H1 (cell line): ENCODE measurements at regions not wholly inside any gene's neighbourhood (a gene's known extent, or its start where the extent isn't known, plus 50 kb on each side); places are given as distances from the start of the nearest gene placed in this dataset.

Experiments
- CTCF ChIA-PET: fragments of 300-600 bp; sonication (Branson Sonifier 250); formaldehyde crosslinking; loops from one replicate; lab custom pipeline; 2021; ENCODE audit not compliant: partially characterized antibody; lab: Charles Lee
- POLR2A ChIA-PET: fragments of 300-600 bp; sonication (Branson Sonifier 250); formaldehyde crosslinking; loops from one replicate; lab custom pipeline; 2021; ENCODE audit warnings: inconsistent platforms; ENCODE audit not compliant: partially characterized antibody; lab: Charles Lee
- DNase-seq, 2 experiments: peaks; one replicate each; pipeline versions ENCODE4 v3.0.0 to v3.0.0-alpha.2; 2010 to 2022; ENCODE audit warnings: low spot score in 2 of 2, low read depth in 1 of 2, mixed read lengths in 1 of 2
- FAIRE-seq: peaks from 2 replicates; lab custom pipeline; 2011; peaks lifted over from hg19 to GRCh38; lab: Jason Lieb, UNC
- H2AFZ ChIP-seq: 2 replicates; pipeline ENCODE4 v1.8.1; 2012; ENCODE audit warnings: low read length, inconsistent platforms
- H2AK5ac ChIP-seq: 2 replicates; pipeline ENCODE4 v1.6.1; 2013; ENCODE audit warnings: low read depth, low read length
- H2BK120ac ChIP-seq: replicated peaks from 2 replicates; pipeline ENCODE3; 2013; ENCODE audit warnings: low read depth, low read length, inconsistent platforms
- H2BK12ac ChIP-seq: 2 replicates; pipeline ENCODE4 v1.6.1; 2013; ENCODE audit warnings: low read depth, low read length
- H2BK15ac ChIP-seq: 2 replicates; pipeline ENCODE4 v1.6.1; 2013; ENCODE audit warnings: low read length
- H2BK20ac ChIP-seq: 2 replicates; pipeline ENCODE4 v1.6.1; 2013; ENCODE audit warnings: low read length
- H2BK5ac ChIP-seq: 2 replicates; pipeline ENCODE4 v1.6.1; 2013; ENCODE audit warnings: low read depth, low read length
- H3K14ac ChIP-seq: 2 replicates; pipeline ENCODE4 v1.6.1; 2013; ENCODE audit warnings: inconsistent platforms; ENCODE audit not compliant: insufficient read length
- H3K18ac ChIP-seq: 2 replicates; pipeline ENCODE4 v1.6.1; 2013; ENCODE audit warnings: low read length; ENCODE audit errors: extremely low read depth
- H3K23ac ChIP-seq: 2 replicates; pipeline ENCODE4 v1.6.1; 2013; ENCODE audit warnings: inconsistent platforms; ENCODE audit not compliant: insufficient read length
- H3K23me2 ChIP-seq: 2 replicates; pipeline ENCODE4 v1.6.1; 2013; ENCODE audit warnings: low read depth, low read length
- H3K27ac ChIP-seq: 2 replicates; pipeline ENCODE4 v1.6.1; 2011; ENCODE audit warnings: low read depth, low read length, inconsistent platforms
- H3K27me3 ChIP-seq, 4 experiments: replicated peaks in 1 of 4; 1 replicate in 1 of 4; 2 replicates in 3 of 4; pipeline versions ENCODE4 v1.6.1 to v1.8.1; 2011 to 2013; ENCODE audit warnings: low read length in 3 of 4, mild to moderate bottlenecking in 3 of 4, inconsistent platforms in 2 of 4, mixed read lengths in 2 of 4, moderate library complexity in 1 of 4; ENCODE audit not compliant: control insufficient read depth in 3 of 4, insufficient read depth in 3 of 4; ENCODE audit errors: extremely low read depth in 1 of 4
- H3K36me3 ChIP-seq, 4 experiments: 2 replicates each; pipeline versions ENCODE4 v1.6.1 to v1.8.1; 2011 to 2013; ENCODE audit warnings: mild to moderate bottlenecking in 4 of 4, low read length in 3 of 4, moderate library complexity in 2 of 4, control low read depth in 1 of 4, inconsistent platforms in 1 of 4; ENCODE audit not compliant: insufficient read depth in 4 of 4, control insufficient read depth in 2 of 4
- H3K4ac ChIP-seq: replicated peaks from 2 replicates; pipeline ENCODE3; 2013; ENCODE audit warnings: low read length, low read depth, mixed read lengths, inconsistent platforms; ENCODE audit not compliant: insufficient read length
- H3K4me1 ChIP-seq, 4 experiments: replicated peaks in 1 of 4; 1 replicate in 1 of 4; 2 replicates in 3 of 4; pipeline versions ENCODE4 v1.6.1 to v1.8.1; 2011 to 2013; ENCODE audit warnings: low read length in 3 of 4, inconsistent platforms in 2 of 4, mixed read lengths in 1 of 4; ENCODE audit not compliant: insufficient read depth in 4 of 4, control insufficient read depth in 3 of 4
- H3K4me2 ChIP-seq, 2 experiments: 2 replicates each; pipeline versions ENCODE4 v1.6.1 to v1.8.1; 2011 to 2013; ENCODE audit warnings: low read depth in 2 of 2, low read length in 2 of 2, control low read depth in 1 of 2, inconsistent platforms in 1 of 2, mild to moderate bottlenecking in 1 of 2; ENCODE audit not compliant: insufficient read depth in 1 of 2
- H3K4me3 ChIP-seq, 4 experiments: fragments of 200-600, 300-600 bp in 1 of 4; sonication (generic), shearing (Covaris generic), sonication (Bioruptor Twin) in 1 of 4; 2 replicates each; pipeline versions ENCODE4 v1.5.1 to v1.8.1; 2011 to 2016; ENCODE audit warnings: low read length in 4 of 4, low read depth in 3 of 4, control low read depth in 2 of 4, inconsistent platforms in 2 of 4, mild to moderate bottlenecking in 2 of 4, mixed read lengths in 1 of 4, moderate library complexity in 1 of 4; ENCODE audit not compliant: insufficient read depth in 2 of 4; ENCODE audit errors: extremely low read depth in 1 of 4
- H3K56ac ChIP-seq: replicated peaks from 2 replicates; pipeline ENCODE3; 2013; ENCODE audit warnings: low read depth, mild to moderate bottlenecking, mixed read lengths, low read length, inconsistent platforms; ENCODE audit not compliant: insufficient read length
- H3K79me1 ChIP-seq: 2 replicates; pipeline ENCODE4 v1.6.1; 2013; ENCODE audit warnings: low read depth, low read length, control low read depth
- H3K79me2 ChIP-seq, 2 experiments: 2 replicates each; pipeline versions ENCODE4 v1.6.1 to v1.8.1; 2012 to 2013; ENCODE audit warnings: low read length in 2 of 2, mild to moderate bottlenecking in 2 of 2, inconsistent platforms in 1 of 2; ENCODE audit not compliant: insufficient read depth in 2 of 2, control insufficient read depth in 1 of 2
- H3K9ac ChIP-seq, 4 experiments: replicated peaks in 1 of 4; 1 replicate in 1 of 4; 2 replicates in 3 of 4; pipeline versions ENCODE4 v1.6.1 to v1.8.1; 2011 to 2013; ENCODE audit warnings: low read depth in 3 of 4, low read length in 3 of 4, control low read depth in 2 of 4, mild to moderate bottlenecking in 2 of 4, moderate library complexity in 2 of 4, inconsistent platforms in 1 of 4; ENCODE audit errors: extremely low read depth in 1 of 4
- H3K9me3 ChIP-seq, 2 experiments: 2 replicates each; pipeline versions ENCODE4 v1.6.1 to v1.8.1; 2012 to 2013; ENCODE audit warnings: mild to moderate bottlenecking in 2 of 2, moderate library complexity in 2 of 2, control low read depth in 1 of 2, inconsistent platforms in 1 of 2, low read depth in 1 of 2, low read length in 1 of 2, mixed read lengths in 1 of 2; ENCODE audit not compliant: insufficient read depth in 2 of 2
- H4K20me1 ChIP-seq, 2 experiments: replicated peaks in 1 of 2; 2 replicates each; pipeline versions ENCODE3 to v1.8.1; 2011 to 2013; ENCODE audit warnings: inconsistent platforms in 2 of 2, low read length in 2 of 2, mild to moderate bottlenecking in 1 of 2; ENCODE audit not compliant: insufficient read depth in 2 of 2, control insufficient read depth in 1 of 2
- H4K5ac ChIP-seq: 2 replicates; pipeline ENCODE4 v1.6.1; 2013; ENCODE audit warnings: low read length, low read depth, mixed read lengths, inconsistent platforms; ENCODE audit not compliant: insufficient read length
- H4K8ac ChIP-seq: 2 replicates; pipeline ENCODE4 v1.8.0; 2013; ENCODE audit warnings: mild to moderate bottlenecking, moderate library complexity, low read length, inconsistent platforms; ENCODE audit not compliant: insufficient read depth; ENCODE audit errors: extremely low read depth
- H4K91ac ChIP-seq: replicated peaks from 2 replicates; pipeline ENCODE3; 2013; ENCODE audit warnings: low read length, mixed read lengths, inconsistent platforms; ENCODE audit not compliant: insufficient read length
- CTBP2 ChIP-seq: IDR thresholded peaks from 2 replicates; pipeline ENCODE4 v1.7.0; 2011; ENCODE audit warnings: borderline replicate concordance, mild to moderate bottlenecking, moderate library complexity, mixed read lengths, low read length; ENCODE audit not compliant: insufficient read depth, insufficient read length
- JUN ChIP-seq: IDR thresholded peaks from 2 replicates; pipeline ENCODE4 v1.6.1; 2011; ENCODE audit warnings: low read depth, mild to moderate bottlenecking, improper control_type of control experiment, low read length
- RFX5 ChIP-seq: IDR thresholded peaks from 2 replicates; pipeline ENCODE4 v1.6.1; 2011; ENCODE audit warnings: low read depth, low read length, improper control_type of control experiment, borderline replicate concordance
- SIRT6 ChIP-seq: IDR thresholded peaks from one replicate; pipeline ENCODE4 v1.7.1; 2012; ENCODE audit warnings: low read length, inconsistent platforms
- WGBS, 2 experiments: shearing (Covaris generic) in 1 of 2; methylation state at CpG; one replicate each; pipeline versions ENCODE4 v1.1.6 to v1.1.7; 2013 to 2015; ENCODE audit warnings: low lambda C conversion rate in 2 of 2, mixed read lengths in 2 of 2, inconsistent platforms in 1 of 2, low coverage in 1 of 2, missing lambda C conversion rate in 1 of 2; ENCODE audit not compliant: insufficient replicate concordance in 2 of 2, insufficient coverage in 1 of 2, insufficient read length in 1 of 2; ENCODE audit errors: extremely low coverage in 1 of 2, missing lambda C conversion rate in 1 of 2; 5-methylcytosine and 5-hydroxymethylcytosine counted together
- TF ChIP-seq, protein P1 (sequence below): IDR thresholded peaks from 2 replicates; pipeline ENCODE4 v1.6.1; 2012; ENCODE audit warnings: inconsistent platforms

DNA sequence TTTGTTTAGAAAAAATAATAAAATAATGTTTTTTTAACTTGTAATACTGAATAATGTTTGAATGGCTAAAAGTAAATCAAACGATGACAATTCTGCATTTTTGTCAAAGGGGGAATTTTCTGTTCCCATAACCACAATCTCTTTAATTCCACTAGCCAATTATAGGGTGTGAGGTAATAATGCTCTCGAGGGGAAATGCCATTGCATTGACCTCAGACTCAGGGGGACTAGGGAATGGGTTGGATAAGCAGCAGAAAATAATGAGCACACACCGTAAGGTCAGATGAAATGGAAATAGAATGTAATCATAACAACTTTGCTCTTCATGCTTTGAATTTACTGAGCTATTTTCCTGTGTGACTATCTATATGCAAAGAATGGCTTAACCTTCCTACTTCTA lies 584.7 kb downstream of the RFPL4B start:
- Histone ChIP-seq H2BK20ac (no peak overlapping the region), H3K14ac (no peak overlapping the region), H3K36me3 (no peaks in the 10 kb centered on the region), H4K20me1 (no peaks in the 10 kb centered on the region), H3K9ac (no peak overlapping the region), H3K9me3 (no peaks in the 10 kb centered on the region), H4K91ac (no peak overlapping the region), H3K23me2 (no peaks in the 10 kb centered on the region), H3K4me1 (no peaks in the 10 kb centered on the region; a peak in 2 of 7 replicates), H3K79me1 (no peaks in the 10 kb centered on the region), H3K23ac (no peak overlapping the region), H4K5ac (no peak overlapping the region), H3K4me3 (no peak overlapping the region), H3K4ac (no peak overlapping the region), H2AFZ (no peak overlapping the region), H2AK5ac (no peak overlapping the region), H4K8ac (no peak overlapping the region), H3K79me2 (no peaks in the 10 kb centered on the region), H3K27me3 (peaks cover 0 to 1% (median 0%) of the 10 kb centered on the region in 4 experiments; a peak in 1 of 7 replicates), H2BK12ac (no peak overlapping the region), H2BK120ac (no peak overlapping the region), H2BK5ac (no peak overlapping the region), H3K4me2 (no peak overlapping the region), H2BK15ac (no peak overlapping the region), H3K27ac (no peak overlapping the region), H3K56ac (no peak overlapping the region), H3K18ac (no peak overlapping the region)
- DNase-seq = no peak
- 87% methylated on average over 3 of the region's 3 CpGs; no CpG with 5 or more reads in 1 of the 2 experiments for WGBS, 2 experiments
- FAIRE-seq = no peak
- POLR2A ChIA-PET = no interaction called here
- CTCF ChIA-PET = no interaction called here
- TF ChIP-seq JUN (no peak), RFX5 (no peak), SIRT6 (no peak), CTBP2 (no peak)
- TF ChIP-seq, protein P1, sequence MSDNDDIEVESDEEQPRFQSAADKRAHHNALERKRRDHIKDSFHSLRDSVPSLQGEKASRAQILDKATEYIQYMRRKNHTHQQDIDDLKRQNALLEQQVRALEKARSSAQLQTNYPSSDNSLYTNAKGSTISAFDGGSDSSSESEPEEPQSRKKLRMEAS = no peak
